GM12878 (cell line): ENCODE measurements at regions not wholly inside any gene's neighbourhood (a gene's known extent, or its start where the extent isn't known, plus 50 kb on each side); places are given as distances from the start of the nearest gene placed in this dataset.

Experiments
- EP300 ChIP-seq, 2 experiments: fragments of 150-350 bp in 1 of 2; IDR thresholded peaks; 2 replicates each; pipeline ENCODE4 v1.6.1; 2011 to 2012; ENCODE audit warnings: low read depth in 2 of 2, low read length in 2 of 2, borderline replicate concordance in 1 of 2, improper control_type of control experiment in 1 of 2, inconsistent platforms in 1 of 2; ENCODE audit not compliant: control insufficient read depth in 1 of 2
- POLR2AphosphoS5 ChIP-seq: IDR thresholded peaks from 2 replicates; pipeline ENCODE4 v1.6.1; 2011; ENCODE audit warnings: mild to moderate bottlenecking, low read length, inconsistent platforms
- SMC3 ChIP-seq: IDR thresholded peaks from 2 replicates; pipeline ENCODE4 v1.6.1; 2011; ENCODE audit warnings: low read length, improper control_type of control experiment, borderline replicate concordance
- TF ChIP-seq, protein P1 (sequence below), 3 experiments: IDR thresholded peaks in 2 of 3; conservative IDR thresholded peaks in 1 of 3; 2 replicates each; pipeline ENCODE4 v1.5.1; 2011; ENCODE audit warnings: low read depth in 3 of 3, low read length in 3 of 3, mild to moderate bottlenecking in 3 of 3, control low read depth in 2 of 3, moderate library complexity in 2 of 3, inconsistent platforms in 1 of 3, mixed read lengths in 1 of 3; ENCODE audit not compliant: control insufficient read depth in 2 of 3, insufficient read depth in 1 of 3; ENCODE audit errors: extremely low read depth in 1 of 3

DNA sequence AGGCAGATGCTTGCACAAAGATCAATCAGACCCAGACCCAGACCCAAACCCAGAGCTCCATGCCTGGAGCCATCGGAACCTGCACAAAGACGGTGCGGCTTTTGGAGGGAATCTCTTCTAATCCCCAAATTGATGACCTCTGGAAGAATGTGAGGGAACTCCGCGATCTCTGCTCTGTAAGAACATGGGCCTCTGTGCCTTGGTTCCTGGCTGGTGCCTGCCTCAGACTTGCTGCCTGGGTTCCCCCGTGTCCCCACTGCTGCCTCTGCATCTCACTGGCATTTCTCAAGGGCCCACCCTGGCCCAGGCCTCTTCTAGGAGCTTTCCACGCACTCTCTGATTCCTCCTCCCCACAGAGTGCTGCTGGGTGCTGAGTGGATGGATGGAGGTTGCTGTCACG lies 1044.4 kb downstream of the TBC1D22A start:
- no peak for TF ChIP-seq SMC3
- TF ChIP-seq, protein P1, sequence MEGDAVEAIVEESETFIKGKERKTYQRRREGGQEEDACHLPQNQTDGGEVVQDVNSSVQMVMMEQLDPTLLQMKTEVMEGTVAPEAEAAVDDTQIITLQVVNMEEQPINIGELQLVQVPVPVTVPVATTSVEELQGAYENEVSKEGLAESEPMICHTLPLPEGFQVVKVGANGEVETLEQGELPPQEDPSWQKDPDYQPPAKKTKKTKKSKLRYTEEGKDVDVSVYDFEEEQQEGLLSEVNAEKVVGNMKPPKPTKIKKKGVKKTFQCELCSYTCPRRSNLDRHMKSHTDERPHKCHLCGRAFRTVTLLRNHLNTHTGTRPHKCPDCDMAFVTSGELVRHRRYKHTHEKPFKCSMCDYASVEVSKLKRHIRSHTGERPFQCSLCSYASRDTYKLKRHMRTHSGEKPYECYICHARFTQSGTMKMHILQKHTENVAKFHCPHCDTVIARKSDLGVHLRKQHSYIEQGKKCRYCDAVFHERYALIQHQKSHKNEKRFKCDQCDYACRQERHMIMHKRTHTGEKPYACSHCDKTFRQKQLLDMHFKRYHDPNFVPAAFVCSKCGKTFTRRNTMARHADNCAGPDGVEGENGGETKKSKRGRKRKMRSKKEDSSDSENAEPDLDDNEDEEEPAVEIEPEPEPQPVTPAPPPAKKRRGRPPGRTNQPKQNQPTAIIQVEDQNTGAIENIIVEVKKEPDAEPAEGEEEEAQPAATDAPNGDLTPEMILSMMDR (IDR thresholded peaks at IDR 0.05 in 2 of 3, conservative IDR thresholded peaks at IDR 0.05 in 1 of 3; ENCODE audit: control insufficient read depth in 2 of 3, extremely low read depth in 1 of 3, insufficient read depth in 1 of 3, low read depth in 3 of 3, low read length in 3 of 3) = no peak
- TF ChIP-seq EP300 (IDR thresholded peaks at IDR 0.05; ENCODE audit: borderline replicate concordance in 1 of 2, control insufficient read depth in 1 of 2, low read depth in 2 of 2, low read length in 2 of 2) = no peak
- TF ChIP-seq POLR2AphosphoS5 = no peak
